Colonic mucosa (tissue), 4 donors: ENCODE measurements at regions not wholly inside any gene's neighbourhood (a gene's known extent, or its start where the extent isn't known, plus 50 kb on each side); places are given as distances from the start of the nearest gene placed in this dataset.
A peak's percentile ranks its signal among the peaks of the same experiment; 100 is the strongest.

Experiments
- DNase-seq: peaks from one replicate; pipeline ENCODE4 v3.0.0-alpha.2; 2020
- H3K27ac ChIP-seq: fragments of 200-600 bp; one replicate; pipeline ENCODE4 v1.8.0; 2021
- H3K27me3 ChIP-seq: fragments of 200-600 bp; one replicate; pipeline ENCODE4 v1.8.0; 2021
- H3K36me3 ChIP-seq: fragments of 200-600 bp; one replicate; pipeline ENCODE4 v1.8.0; 2021
- H3K4me1 ChIP-seq: fragments of 200-600 bp; one replicate; pipeline ENCODE4 v1.8.0; 2021; ENCODE audit warnings: mild to moderate bottlenecking
- H3K4me3 ChIP-seq: fragments of 200-600 bp; one replicate; pipeline ENCODE4 v1.8.0; 2021
- H3K9ac ChIP-seq, 2 donors: one replicate each; pipeline ENCODE4 v1.7.0; 2013; ENCODE audit warnings: control low read depth in 2 of 2, low read depth in 2 of 2, low read length in 2 of 2
- H3K9me3 ChIP-seq: fragments of 200-600 bp; one replicate; pipeline ENCODE4 v1.8.0; 2021
- CTCF ChIP-seq: fragments of 200-600 bp; IDR thresholded peaks from one replicate; pipeline ENCODE4 v1.8.0; 2022; ENCODE audit warnings: antibody characterized with exemption, mild to moderate bottlenecking
- intact Hi-C: fragments of 100-400 bp; cut with DNase I; formaldehyde crosslinking; loops from one replicate; pipeline ENCODE4 v1.14.1; 2022
- donor health status: healthy.
- donor health status: DM: no; HTN: no; CAD: no.
- donor health status: DM: no; HTN: no; CAD: no.

DNA sequence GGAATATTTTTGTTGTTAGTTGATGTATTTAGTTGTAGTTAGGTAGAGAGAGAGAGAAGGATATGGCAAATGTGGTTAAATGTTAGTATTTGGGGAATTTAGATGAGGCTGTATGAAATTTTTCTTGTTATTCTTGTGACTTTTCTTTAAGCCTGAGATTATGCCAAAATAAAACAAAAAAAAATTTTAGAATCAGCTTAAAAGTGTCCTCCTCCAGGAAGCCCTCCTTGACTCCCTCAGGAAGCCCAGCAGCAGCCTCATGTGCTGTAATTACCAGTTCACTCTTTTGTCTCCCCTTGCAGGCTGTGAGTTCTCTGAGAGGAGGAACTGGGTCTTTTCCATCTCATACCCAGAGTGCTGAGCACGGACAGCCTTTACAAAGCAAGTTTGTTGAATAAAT lies 243.5 kb downstream of the TFCP2L1 start:
- no peaks in the 10 kb centered on the region for H3K36me3 ChIP-seq
- DNase-seq = no peak
- no peak overlapping the region for H3K9ac ChIP-seq
- no peak overlapping the region for H3K27ac ChIP-seq
- TF ChIP-seq CTCF = no peak
- no peaks in the 10 kb centered on the region for H3K27me3 ChIP-seq
- no peak overlapping the region for H3K4me3 ChIP-seq
- H3K9me3 ChIP-seq = no peaks in the 10 kb centered on the region
- H3K4me1 ChIP-seq = no peaks in the 10 kb centered on the region
- intact Hi-C loops = no loop called here

- no peaks in the 10 kb centered on the region for H3K27me3 ChIP-seq
- no peaks in the 10 kb centered on the region for H3K4me1 ChIP-seq
- H3K9me3 ChIP-seq = no peaks in the 10 kb centered on the region
- intact Hi-C loops = no loop called here
- TF ChIP-seq CTCF = no peak
- H3K27ac ChIP-seq = no peak overlapping the region
- no peaks in the 10 kb centered on the region for H3K36me3 ChIP-seq
- no peak overlapping the region for H3K4me3 ChIP-seq
- DNase-seq = no peak
- no peak overlapping the region for H3K9ac ChIP-seq
Observed at GRCh38 chr2:121043061-121043826, 241.8 kb downstream of the TFCP2L1 start.

GRCh38 chr2:121043827-121044222 lies 241.2 kb downstream of the TFCP2L1 start:
- Histone ChIP-seq H3K27me3 (no peaks in the 10 kb centered on the region), H3K9ac (no peak overlapping the region), H3K36me3 (no peaks in the 10 kb centered on the region), H3K9me3 (no peaks in the 10 kb centered on the region), H3K4me1 (no peaks in the 10 kb centered on the region), H3K4me3 (no peak overlapping the region), H3K27ac (no peak overlapping the region)
- TF ChIP-seq CTCF = no peak
- intact Hi-C loops = no loop called here
- no peak for DNase-seq

GRCh38 chr2:121044412-121044811 lies 240.6 kb downstream of the TFCP2L1 start:
- no peaks in the 10 kb centered on the region for H3K9me3 ChIP-seq
- intact Hi-C loops = no loop called here
- H3K27ac ChIP-seq = no peak overlapping the region
- H3K36me3 ChIP-seq = no peaks in the 10 kb centered on the region
- no peaks in the 10 kb centered on the region for H3K27me3 ChIP-seq
- H3K9ac ChIP-seq = no peak overlapping the region
- peak; percentile 17 for TF ChIP-seq CTCF
- H3K4me3 ChIP-seq = no peak overlapping the region
- DNase-seq = peak; percentile 42
- no peaks in the 10 kb centered on the region for H3K4me1 ChIP-seq

DNA sequence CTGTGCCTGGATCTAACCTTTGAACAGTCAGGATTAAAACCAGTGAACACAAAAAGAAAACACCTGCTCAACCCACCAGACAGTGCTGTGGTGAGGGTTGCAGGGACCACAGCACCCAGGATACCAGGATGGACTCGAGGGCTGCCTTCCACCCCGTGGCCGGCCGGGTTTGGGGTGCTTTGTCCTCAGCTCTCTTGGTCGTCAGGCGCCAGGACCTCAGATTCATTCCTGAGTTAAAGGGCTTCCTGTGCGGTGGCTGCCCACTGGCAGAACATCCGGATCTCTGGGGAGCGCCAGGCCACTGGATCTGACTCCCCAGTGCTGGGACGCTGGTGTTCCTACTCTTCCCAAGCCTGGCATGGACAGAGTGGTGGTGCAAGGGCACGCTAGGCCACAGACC lies 239.8 kb downstream of the TFCP2L1 start:
- Histone ChIP-seq H3K27ac (no peak overlapping the region), H3K27me3 (no peaks in the 10 kb centered on the region), H3K4me3 (no peak overlapping the region), H3K9ac (no peak overlapping the region), H3K36me3 (no peaks in the 10 kb centered on the region), H3K4me1 (no peaks in the 10 kb centered on the region), H3K9me3 (no peaks in the 10 kb centered on the region)
- no peak for TF ChIP-seq CTCF
- intact Hi-C loops = no loop called here
- no peak for DNase-seq
